ENCODE measurements at regions not wholly inside any gene's neighbourhood (a gene's known extent, or its start where the extent isn't known, plus 50 kb on each side); places are given as distances from the start of the nearest gene placed in this dataset.

- no peak for TF ChIP-seq CTCF (IDR thresholded peaks at IDR 0.05; ENCODE audit: low read depth, low read length, poor library complexity, severe bottlenecking)
- TF ChIP-seq EZH2phosphoT487 (IDR thresholded peaks at IDR 0.05; ENCODE audit: borderline replicate concordance, low read length): no peak
Measured at GRCh38 chr2:221323513-221323912, 248.6 kb downstream of the EPHA4 start.
